Chondrocyte (in vitro differentiated cells): ENCODE measurements at regions not wholly inside any gene's neighbourhood (a gene's known extent, or its start where the extent isn't known, plus 50 kb on each side); places are given as distances from the start of the nearest gene placed in this dataset.

Source experiments
- DNase-seq: peaks from one replicate; pipeline ENCODE4 v3.0.0; 2021; ENCODE audit warnings: mixed read lengths, low spot score
- H3K27ac Mint-ChIP-seq: one replicate; pipeline ENCODE4 v1.8.0; 2021; ENCODE audit warnings: mild to moderate bottlenecking, moderate library complexity, mixed read lengths; ENCODE audit not compliant: unreplicated experiment
- H3K27me3 Mint-ChIP-seq: 2 replicates; pipeline ENCODE4 v1.8.0; 2021; ENCODE audit warnings: low read depth, mixed read lengths
- H3K36me3 Mint-ChIP-seq: 2 replicates; pipeline ENCODE4 v1.8.0; 2021; ENCODE audit warnings: low read depth, mixed read lengths
- H3K4me1 Mint-ChIP-seq: 2 replicates; pipeline ENCODE4 v1.8.0; 2021; ENCODE audit warnings: low read depth, mild to moderate bottlenecking, mixed read lengths
- H3K4me3 Mint-ChIP-seq: one replicate; pipeline ENCODE4 v1.8.0; 2021; ENCODE audit warnings: mild to moderate bottlenecking, moderate library complexity, mixed read lengths; ENCODE audit not compliant: unreplicated experiment
- H3K9me3 Mint-ChIP-seq: 2 replicates; pipeline ENCODE4 v1.8.0; 2021; ENCODE audit warnings: low read depth, mixed read lengths
- TF ChIP-seq, protein P1 (sequence below): fragments of 200-600 bp; sonication (generic); IDR thresholded peaks from 2 replicates; pipeline ENCODE4 v1.5.0; 2021; ENCODE audit warnings: antibody characterized with exemption, mild to moderate bottlenecking, moderate library complexity

- peaks cover 6% of the 10 kb centered on the region for H3K4me1 Mint-ChIP-seq
- no peak overlapping the region for H3K27ac Mint-ChIP-seq
- peaks cover 11% of the 10 kb centered on the region for H3K27me3 Mint-ChIP-seq
- H3K4me3 Mint-ChIP-seq: no peak overlapping the region
- DNase-seq: no peak
- no peaks in the 10 kb centered on the region for H3K36me3 Mint-ChIP-seq
- no peaks in the 10 kb centered on the region for H3K9me3 Mint-ChIP-seq
- TF ChIP-seq, protein P1, sequence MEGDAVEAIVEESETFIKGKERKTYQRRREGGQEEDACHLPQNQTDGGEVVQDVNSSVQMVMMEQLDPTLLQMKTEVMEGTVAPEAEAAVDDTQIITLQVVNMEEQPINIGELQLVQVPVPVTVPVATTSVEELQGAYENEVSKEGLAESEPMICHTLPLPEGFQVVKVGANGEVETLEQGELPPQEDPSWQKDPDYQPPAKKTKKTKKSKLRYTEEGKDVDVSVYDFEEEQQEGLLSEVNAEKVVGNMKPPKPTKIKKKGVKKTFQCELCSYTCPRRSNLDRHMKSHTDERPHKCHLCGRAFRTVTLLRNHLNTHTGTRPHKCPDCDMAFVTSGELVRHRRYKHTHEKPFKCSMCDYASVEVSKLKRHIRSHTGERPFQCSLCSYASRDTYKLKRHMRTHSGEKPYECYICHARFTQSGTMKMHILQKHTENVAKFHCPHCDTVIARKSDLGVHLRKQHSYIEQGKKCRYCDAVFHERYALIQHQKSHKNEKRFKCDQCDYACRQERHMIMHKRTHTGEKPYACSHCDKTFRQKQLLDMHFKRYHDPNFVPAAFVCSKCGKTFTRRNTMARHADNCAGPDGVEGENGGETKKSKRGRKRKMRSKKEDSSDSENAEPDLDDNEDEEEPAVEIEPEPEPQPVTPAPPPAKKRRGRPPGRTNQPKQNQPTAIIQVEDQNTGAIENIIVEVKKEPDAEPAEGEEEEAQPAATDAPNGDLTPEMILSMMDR: no peak
These were observed 54.3 kb upstream of the SLC24A5 start for GRCh38 chr15:48066456-48066855.
